ENCODE measurements at regions not wholly inside any gene's neighbourhood (a gene's known extent, or its start where the extent isn't known, plus 50 kb on each side); places are given as distances from the start of the nearest gene placed in this dataset.

DNA sequence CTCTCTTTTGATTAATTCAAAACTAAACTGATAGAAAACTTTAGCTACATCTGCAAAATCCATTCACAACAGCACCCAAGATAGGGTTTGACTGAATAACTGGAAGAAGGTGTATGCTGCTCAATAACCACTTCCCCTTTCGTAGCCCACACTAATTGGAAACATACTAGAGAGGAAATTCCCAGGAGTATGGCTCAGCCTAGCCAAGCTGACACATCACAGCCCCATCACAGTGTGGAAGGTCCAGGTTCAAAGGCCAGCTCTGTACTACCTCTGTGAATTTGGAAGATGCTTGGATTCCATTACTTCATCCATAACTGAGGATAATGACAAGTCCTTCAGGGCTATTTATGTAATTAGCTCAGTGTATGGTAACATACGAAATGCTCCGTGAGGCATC, 185.4 kb downstream of the FBXO15 start:
- DNase-seq (ENCODE audit: low spot score) = no peak

DNA sequence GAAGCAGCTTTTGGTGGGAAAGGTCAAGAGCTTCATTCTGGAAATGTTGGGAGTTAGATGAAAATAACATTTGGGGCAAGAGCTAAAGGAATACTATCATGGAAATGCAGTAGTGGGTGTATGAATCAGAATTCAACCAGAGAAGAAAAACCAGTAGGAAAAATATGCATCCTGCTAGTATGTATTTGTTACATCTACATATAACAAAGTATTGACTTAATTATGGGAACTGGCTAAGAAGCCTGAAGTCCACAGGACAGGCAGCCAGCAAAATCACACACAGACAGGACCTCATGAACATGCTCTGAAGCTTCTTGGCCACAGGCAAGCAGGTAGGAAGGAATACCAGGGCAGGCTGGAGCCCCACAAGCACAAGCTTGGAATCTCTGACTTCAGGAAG, 185.8 kb downstream of the FBXO15 start:
- no peak for DNase-seq (ENCODE audit: low spot score)

DNA sequence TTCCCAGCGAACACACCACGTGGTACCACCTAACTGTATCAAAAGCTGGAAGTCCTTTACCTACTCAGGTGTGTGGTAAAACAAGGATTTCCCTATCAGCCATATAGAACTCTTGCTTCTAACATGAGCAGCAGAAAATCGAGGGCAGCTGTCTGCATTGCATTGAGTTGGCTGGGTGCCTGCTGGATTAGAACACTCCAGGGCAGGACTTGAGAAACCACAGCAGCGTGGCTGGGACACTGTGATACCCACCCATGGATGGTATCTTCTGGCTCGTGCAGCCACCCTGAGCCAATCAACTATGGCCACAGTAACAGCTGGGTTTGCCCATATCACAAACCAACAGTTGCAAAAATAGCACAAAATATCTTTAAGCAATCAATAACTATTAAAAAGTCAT, 188.3 kb downstream of the FBXO15 start:
- no peak for DNase-seq (ENCODE audit: low spot score)

DNA sequence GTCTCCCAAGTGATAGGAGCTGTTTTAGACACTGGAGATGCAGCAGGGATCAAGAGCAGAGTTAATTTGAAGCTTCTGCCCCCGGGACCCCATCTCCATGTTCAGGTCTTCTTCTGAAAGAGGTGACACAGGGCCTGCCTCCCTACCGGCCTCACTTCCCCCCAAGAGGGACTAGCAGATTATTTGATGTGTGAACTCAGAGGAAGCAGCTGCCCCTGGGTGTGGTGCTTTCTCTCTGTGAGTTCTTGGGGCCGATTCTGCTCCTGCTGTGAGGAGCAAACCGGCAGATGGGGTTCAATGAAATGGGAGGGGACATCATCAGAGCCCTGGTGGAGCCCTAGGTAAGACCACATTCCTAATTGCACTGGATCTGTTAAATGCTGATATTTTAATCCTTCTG, 193.4 kb downstream of the FBXO15 start:
- no peak for DNase-seq (ENCODE audit: low spot score)

DNA sequence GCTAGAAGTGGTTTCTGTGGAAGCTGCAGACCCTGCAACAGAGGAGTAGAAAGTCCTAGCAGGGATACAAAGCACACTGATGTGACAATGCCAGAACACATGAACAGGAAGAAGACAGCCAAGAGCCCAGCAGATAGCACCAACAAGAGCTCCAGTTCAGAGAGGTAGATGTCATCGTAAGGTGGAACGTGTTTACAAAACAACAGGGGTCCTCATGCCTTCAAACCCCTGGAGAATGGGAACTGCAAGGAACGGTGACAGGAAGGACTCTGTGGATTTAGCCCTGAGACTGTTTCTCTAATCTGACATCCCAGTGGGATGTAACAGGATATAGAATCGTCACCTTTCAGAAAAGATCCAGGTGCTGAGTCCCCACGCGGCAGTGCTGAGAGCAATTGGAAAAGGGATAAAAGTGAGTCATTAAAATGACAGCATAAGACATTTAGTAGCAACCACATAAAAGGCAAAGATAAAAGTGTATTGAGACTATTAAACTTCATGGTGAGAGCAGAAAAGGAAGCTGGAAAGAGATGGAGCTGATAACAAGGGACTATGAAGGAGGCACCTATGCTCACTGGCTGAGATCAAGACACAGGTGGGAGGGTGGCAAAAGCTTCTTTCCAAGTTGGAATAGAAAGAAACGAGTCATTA, 195.2 kb downstream of the FBXO15 start:
- no peak for DNase-seq (ENCODE audit: low spot score)

DNA sequence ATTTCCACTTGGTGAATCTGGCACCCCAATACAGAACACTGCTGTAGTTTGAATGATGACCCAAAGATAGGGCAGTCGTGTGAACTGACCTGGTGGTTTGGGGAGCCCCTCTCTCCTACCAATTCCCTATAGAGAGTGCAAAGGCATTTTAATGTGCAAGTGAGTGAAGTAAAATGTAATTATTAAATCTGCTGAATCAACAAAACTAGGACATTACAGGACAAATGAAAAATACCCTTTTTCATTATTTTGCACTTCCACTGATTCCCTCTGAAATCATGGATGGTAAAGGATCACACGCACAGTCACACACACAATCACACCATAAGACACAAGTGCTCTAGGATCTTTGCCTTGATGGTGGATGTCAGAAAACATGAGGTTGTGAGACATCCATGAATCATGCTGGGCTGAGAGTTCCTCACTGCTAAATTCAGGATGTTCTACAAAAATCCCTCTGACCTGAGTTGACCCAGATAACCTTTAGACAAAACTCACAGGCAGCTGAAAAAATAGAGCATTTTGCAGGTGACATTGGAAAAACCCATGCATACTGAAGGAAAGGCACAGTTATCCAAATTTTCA, 197.4 kb downstream of the FBXO15 start:
- no peak for DNase-seq (ENCODE audit: low spot score)

DNA sequence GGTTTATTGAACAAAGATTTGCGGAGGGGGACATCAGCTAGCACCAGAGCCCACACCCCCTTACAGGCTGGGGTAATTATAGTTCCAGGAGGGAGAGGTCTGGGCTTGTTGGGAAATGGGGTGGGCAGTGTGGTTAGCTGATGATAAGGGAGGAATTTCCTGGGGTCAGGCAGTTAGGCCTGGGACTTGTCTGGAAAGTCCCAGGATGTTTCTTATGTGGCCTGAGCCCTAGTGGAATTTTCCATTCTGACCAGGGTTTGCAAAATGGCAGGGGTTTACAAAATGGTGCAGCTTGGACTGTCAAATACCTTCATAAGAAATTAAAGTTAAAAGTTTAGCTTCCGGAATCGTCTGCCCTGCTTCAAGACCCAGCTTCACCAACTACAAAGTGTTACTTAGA, 199.1 kb downstream of the FBXO15 start:
- DNase-seq (ENCODE audit: low spot score) = no peak

DNA sequence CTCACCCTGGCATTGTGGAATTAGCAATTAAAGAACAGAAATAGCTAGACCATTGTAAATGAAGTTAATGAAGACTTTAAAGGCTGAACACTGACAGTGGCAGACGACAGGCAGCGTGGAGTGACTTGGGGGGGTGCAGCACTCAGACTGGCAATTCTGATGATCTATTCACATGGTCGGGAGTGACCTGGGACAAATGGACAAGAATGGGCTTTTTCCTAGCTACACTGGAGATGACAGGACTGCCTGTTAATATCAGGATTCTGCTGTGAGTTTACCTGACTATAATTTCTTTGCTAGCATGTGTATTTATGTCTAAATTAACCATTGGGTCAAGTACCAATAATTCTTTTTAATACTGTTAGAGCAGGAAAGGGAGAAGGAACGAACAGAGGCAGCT, 199.6 kb downstream of the FBXO15 start:
- no peak for DNase-seq (ENCODE audit: low spot score)

DNA sequence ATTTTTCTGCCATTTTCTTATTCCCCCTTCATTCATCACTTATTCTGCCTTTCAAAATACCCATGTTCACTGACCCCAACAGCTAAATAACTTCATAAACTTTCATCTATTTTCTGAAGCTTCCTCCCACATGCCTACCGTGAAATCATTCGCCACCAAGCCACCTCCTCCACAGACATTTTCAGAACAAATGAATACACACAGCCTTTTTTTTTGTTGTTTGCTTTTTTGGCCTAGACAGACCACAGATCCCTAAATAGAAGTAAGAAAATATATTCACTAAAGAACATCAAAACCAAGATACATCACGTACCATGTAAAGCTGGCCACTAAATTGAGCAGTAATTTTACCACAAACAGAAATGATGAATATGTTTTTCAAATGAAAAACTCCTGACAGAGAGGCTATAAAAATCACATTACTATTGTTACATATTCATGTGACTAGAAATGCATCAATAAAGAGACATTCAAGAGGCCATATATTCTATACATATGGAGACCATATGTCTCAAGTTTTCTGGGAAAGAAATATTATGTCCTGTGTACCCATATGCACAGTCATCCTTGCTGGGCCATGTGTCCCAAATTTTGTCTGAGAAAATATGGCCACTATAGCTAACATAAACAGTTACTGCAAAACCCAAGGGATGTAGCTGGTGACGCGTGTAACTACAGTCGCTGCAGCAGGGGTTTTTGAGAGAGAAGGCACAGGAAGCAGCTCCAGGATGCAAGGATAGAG, 200.3 kb downstream of the FBXO15 start:
- DNase-seq (ENCODE audit: low spot score) = no peak

DNA sequence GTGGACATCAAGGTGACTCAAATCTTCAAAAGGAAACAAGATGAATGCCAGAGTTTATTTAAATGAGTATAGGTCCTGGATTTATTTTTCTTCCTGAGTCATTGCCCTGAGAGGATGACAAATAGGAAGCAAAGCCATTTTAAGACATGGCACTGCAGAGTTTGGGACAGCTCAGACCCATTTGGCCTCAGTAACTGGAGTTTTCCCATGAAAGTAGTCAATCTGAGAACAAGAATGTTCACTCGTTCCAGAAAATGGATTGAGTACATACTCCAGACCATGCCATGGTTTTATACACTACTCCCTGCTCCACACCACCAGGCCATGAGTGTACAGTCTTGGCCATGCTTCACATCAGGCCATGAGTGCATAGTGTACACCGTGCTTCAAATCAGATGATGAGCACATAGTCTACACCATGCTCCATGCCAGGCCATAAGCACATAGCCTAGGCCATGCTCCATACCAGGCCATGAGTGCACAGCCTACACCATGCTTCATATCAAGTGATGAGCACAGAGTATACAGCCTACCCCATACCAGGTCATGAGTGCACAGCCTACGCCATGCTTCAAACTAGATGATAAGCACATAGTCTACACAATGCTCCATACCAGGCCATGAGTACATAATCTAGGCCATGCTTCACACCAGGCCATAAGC, 202.4 kb downstream of the FBXO15 start:
- DNase-seq (ENCODE audit: low spot score) = no peak

DNA sequence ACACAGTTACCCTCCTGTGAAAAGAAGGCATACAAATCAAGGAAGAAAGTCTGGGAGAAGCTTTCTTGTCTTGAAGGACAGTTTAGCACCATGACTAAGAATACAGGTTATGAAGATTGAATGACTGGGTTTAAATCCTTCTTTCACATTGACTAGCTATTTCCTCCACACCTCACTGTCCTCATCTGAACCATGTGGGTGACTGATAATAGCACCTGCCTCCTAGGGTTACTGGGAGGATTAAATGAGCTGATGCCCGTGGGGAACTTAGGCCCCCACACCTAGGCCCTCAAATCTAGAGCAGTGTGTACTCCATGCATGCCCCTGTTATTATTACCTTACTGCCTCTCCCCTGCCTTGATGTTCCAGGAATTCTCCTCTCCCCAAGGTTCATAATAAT, 202.9 kb downstream of the FBXO15 start:
- DNase-seq (ENCODE audit: low spot score) = no peak

DNA sequence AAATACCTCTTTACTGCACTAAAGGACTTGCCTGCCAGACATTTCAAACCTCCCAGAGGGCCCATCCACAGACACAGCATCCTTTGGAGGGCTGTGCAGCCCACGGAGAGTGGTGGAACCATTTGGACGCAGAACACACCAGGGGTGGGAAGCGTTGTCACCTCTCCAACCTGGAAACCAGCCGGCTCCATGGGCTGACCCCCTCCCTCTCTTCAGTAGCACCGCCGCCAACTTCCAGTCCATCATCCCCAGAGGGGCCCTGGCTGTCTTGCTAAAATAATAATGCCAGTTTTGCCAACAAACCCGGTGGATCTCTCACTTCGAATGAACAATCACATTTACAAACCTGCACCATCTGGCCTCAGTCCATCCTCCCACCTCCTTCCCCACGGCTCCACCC, 203.9 kb downstream of the FBXO15 start:
- DNase-seq (ENCODE audit: low spot score) = no peak

DNA sequence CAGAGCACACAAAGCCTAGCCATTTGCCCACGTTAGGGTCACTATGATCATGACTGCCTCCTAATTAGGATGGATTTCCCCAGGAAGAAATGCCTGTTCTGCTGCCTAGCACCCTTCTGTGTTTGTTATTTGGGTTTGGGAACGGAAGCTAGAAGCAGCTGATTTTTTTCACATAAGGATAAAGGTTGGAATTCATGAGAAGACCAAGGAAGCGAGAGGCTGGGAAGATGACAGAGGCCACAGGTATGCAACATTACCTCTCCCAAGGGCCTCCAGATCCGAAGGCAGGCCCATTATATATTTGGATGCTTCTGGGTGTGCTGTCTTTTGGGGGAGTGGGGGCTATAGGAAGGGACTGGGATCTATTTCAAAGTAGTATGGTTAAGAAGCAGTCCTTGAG, 204.7 kb downstream of the FBXO15 start:
- no peak for DNase-seq (ENCODE audit: low spot score)

DNA sequence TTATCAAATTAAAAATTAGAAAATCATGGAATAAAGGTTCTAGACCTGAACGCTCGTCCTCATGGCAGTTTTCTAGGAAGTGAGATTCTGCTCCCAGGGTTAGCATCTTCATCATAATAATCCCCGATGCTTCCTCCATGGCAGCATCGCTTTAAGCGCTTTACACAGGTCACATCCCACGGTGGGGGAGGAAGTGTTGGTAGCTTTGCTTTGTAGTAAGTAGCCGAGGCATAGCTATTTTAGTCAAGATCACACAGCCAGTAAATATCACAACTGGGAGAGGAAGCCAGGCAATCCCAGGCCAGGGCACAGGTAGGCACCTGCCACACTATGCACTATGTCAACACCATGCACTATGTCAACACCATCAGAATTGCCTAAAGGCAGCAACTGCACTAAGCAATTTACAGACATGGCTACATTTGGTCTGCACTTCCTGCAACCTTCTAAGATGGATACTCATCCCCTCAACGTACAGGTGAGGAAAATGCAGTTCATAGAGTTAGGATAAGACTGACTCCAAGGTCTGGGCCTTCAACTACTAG, 205.5 kb downstream of the FBXO15 start:
- DNase-seq (ENCODE audit: low spot score) = no peak

DNA sequence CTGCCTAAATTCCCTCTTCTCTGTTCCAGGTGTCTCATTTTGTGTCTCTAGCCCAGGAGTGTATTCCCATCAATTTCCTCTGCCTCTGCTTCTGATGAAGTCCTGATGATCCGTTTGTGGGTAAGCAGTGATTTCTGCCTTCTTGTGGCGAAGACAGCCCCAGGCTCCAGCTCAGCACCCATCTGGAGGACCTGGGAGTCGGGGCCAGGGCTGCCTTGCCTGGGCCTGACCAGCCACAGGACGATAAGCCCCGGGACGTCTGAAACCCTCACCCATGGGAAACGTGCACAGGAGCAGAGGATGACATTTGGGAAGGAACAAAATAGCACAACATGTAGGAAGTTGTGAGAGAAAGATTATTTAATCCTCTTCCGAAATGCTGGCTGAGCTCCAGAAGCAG, 206.9 kb downstream of the FBXO15 start:
- no peak for DNase-seq (ENCODE audit: low spot score)

DNA sequence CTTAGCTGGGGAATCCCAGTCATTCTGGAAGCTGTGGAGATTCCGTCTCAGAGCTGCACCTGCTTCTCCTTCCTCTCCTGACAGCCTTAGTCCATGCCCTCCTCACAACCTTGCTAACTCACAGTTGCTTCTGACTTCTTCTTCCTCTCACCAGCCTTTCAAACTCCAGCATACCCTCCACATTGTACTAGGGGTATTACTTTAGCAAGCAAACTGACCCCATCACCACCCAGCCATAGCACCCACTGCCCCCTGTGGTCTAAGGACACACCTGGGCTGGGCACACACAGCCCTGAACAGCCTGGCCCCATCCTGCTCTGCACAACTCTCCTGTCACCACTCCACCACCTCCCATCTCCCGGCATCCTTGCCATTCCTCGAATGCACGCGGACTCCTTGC, 208.2 kb downstream of the FBXO15 start:
- no peak for DNase-seq (ENCODE audit: low spot score)

DNA sequence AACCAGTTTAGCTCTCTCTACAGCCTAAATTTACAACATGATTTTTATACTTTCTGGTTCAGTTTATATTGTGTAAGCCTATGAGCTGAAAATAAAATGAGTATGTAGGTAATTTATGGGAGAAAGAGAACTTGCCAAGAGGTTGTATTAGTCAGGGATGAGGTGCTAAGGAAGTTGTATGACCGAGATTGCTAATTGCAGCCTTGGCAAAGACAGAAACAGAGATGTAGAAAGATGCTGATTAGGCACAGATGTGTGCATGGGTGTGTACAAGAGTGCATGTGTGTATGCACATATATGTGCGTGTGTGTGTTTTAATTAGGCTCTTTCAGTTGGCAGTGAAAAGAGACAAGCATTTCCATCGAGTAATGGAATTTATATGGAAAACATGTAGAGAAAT, 213.9 kb downstream of the FBXO15 start:
- DNase-seq (ENCODE audit: low spot score) = no peak

DNA sequence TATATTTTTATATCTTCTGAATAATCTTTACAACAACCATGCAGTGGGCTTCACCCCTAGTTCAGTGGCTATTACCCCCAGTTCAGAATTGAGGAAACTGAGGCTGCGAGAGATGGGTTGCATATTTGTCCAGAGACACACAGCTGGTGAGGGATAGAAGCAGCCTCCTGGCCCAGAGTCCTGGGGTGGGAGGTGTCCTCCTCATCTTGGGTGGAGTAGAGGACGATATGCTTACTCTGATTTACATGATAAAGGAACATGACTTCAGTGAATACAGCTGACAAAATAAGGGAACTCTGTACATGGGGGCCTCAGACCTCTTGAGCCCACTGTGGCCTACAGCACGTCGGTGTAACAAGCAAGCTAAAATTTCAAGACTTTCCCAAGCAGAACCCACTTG, 214.7 kb downstream of the FBXO15 start:
- DNase-seq (ENCODE audit: low spot score) = no peak

DNA sequence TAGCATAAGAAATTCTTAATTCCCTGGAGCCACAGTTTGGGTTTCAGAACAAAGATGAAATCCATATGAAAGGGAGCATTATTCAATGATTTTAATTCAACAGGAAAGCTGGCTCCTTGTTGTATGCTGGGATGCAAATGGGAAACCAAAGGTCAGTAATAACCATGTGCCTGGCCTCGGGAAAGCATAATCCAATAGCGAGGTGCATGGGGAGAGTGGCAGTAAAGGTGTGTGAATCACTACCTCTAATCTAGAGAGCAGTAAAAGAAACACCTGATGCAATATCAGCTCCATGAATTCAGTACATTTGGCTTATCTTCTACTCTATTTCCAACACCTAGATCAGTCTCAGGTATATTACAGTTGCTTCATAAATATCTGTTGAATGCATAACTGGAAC, 220.1 kb downstream of the FBXO15 start:
- no peak for DNase-seq (ENCODE audit: low spot score)

DNA sequence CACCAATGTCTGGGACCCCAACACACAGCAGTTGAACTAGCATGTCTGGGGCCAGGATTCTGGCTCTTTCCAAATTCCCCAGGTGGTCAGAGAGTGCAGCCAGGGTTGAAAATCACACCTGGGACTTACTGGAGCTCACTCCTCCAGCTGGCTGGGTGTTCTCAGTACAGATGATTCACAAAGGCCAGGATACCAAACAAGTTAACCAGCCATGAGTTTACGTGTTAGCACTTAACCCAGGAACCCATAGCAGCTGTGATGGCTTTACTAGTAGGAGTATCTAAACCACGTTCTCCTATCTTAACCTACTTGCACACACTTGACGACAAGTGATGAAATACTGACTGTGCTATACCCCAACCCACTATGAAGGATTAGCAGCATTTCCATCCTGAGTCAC, 222.8 kb downstream of the FBXO15 start:
- no peak for DNase-seq (ENCODE audit: low spot score)

DNA sequence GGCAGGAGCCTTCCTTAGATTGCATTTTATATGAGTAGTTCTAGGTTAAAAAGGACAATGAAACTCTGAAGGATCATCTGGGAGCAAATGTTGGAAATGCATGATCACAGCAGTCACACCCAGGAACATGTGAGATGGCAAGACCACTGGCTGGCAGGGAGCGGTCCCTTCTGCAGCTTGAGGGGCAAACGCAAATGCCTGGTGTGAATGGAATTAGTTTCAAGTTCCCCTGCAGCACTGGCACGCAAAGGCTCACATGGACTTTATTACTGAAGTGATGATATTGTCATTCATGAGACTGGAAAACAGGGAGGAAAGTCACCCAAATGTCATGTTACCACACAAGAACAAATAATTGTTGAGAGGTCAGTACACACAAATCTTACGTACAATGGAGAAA, 223.3 kb downstream of the FBXO15 start:
- no peak for DNase-seq (ENCODE audit: low spot score)

DNA sequence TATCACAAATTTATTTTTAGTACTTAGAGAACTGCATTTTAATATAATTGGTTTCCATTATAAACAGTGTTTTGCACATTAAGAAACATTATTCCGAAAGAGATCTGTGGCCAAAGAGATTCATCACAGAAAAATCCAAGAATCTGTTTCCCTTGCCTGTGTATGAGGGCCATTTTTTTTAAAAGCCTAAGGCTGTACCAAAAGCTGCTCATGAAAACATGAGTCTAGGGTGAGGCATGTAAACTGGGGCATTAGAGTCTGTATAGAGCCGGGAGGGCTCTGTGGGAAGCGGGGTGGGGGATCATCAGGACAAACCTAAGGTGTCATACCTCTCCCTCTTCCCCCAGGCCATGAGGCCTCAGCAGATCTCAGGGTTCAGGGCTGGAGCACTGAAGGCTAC, 223.8 kb downstream of the FBXO15 start:
- DNase-seq (ENCODE audit: low spot score) = no peak

DNA sequence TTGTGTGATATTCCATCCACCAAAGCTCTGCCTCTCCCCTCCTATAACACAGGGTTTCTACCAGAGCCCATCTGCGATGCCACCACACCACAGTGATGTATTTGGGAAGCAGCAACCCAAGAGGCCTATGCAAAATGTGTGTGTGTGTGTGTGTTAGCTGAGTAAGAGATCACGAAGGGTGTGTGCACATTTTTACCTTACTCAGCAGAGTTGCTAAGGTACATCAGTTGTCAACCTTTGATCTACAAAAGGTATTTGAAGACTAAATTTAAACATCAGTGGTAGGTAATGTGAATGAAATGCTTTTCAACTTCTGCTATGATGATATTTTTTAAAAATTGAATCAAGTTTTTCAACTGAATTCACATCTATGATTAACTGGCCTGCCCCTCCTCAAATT, 227.6 kb downstream of the FBXO15 start:
- DNase-seq (ENCODE audit: low spot score) = no peak

All from CD4-positive, alpha-beta T cell treated with Interleukin-15 for 4 hours (primary cell).